GM23338 (cell line): ENCODE measurements at regions not wholly inside any gene's neighbourhood (a gene's known extent, or its start where the extent isn't known, plus 50 kb on each side); places are given as distances from the start of the nearest gene placed in this dataset.

ENCODE experiments used
- ATAC-seq: fragments of 200-7000 bp; cut with Tn5 transposase; 3 replicates; pipeline ENCODE4 v1.9.1; 2020
- DNase-seq: peaks from one replicate; pipeline ENCODE4 v3.0.0-alpha.2; 2015; ENCODE audit warnings: low spot score
- H2AFZ ChIP-seq: fragments of 200-600 bp; sonication (generic); 2 replicates; pipeline ENCODE4 v1.8.0; 2016; ENCODE audit warnings: antibody characterized with exemption, mild to moderate bottlenecking, moderate library complexity
- H3F3A ChIP-seq: fragments of 200-600 bp; sonication (generic); replicated peaks from 2 replicates; pipeline ENCODE4 v1.8.0; 2017; ENCODE audit warnings: antibody characterized with exemption, mixed run types, low read depth
- H3K27ac ChIP-seq: fragments of 200-600 bp; sonication (generic); 2 replicates; pipeline ENCODE4 v1.6.1; 2016; ENCODE audit warnings: low read depth
- H3K27me3 ChIP-seq: fragments of 200-600 bp; sonication (generic); 2 replicates; pipeline ENCODE4 v1.8.0; 2016; ENCODE audit warnings: mild to moderate bottlenecking, mixed run types, moderate library complexity; ENCODE audit not compliant: insufficient read depth
- H3K36me3 ChIP-seq: fragments of 200-600 bp; sonication (generic); 2 replicates; pipeline ENCODE4 v1.8.0; 2016; ENCODE audit warnings: mild to moderate bottlenecking; ENCODE audit not compliant: insufficient read depth
- H3K4me1 ChIP-seq: fragments of 200-600 bp; sonication (generic); 2 replicates; pipeline ENCODE4 v1.8.0; 2016; ENCODE audit warnings: mild to moderate bottlenecking, moderate library complexity; ENCODE audit not compliant: insufficient read depth
- H3K4me2 ChIP-seq: fragments of 200-600 bp; sonication (generic); 2 replicates; pipeline ENCODE4 v1.7.1; 2017; ENCODE audit warnings: mixed run types
- H3K4me3 ChIP-seq: fragments of 200-600 bp; sonication (generic); 2 replicates; pipeline ENCODE4 v1.6.1; 2016; ENCODE audit warnings: mixed run types
- H3K79me2 ChIP-seq: fragments of 200-600 bp; sonication (generic); replicated peaks from 2 replicates; pipeline ENCODE4 v1.8.0; 2017; ENCODE audit warnings: mild to moderate bottlenecking; ENCODE audit not compliant: insufficient read depth
- H3K9me2 ChIP-seq: fragments of 200-600 bp; sonication (generic); 2 replicates; pipeline ENCODE4 v1.8.0; 2017; ENCODE audit not compliant: insufficient read depth
- H4K20me1 ChIP-seq: fragments of 200-600 bp; sonication (generic); replicated peaks from 2 replicates; pipeline ENCODE4 v1.8.0; 2017; ENCODE audit warnings: mild to moderate bottlenecking; ENCODE audit not compliant: insufficient read depth
- H3K27ac Mint-ChIP-seq: 2 replicates; pipeline ENCODE4 v1.8.0; 2020; ENCODE audit warnings: inconsistent platforms, mild to moderate bottlenecking, moderate library complexity, mixed read lengths
- H3K27me3 Mint-ChIP-seq: 3 replicates; pipeline ENCODE4 v1.8.0; 2022; ENCODE audit warnings: low read depth, mild to moderate bottlenecking, moderate library complexity, mixed read lengths, inconsistent platforms; ENCODE audit not compliant: insufficient read depth, poor library complexity
- H3K36me3 Mint-ChIP-seq: 3 replicates; pipeline ENCODE4 v1.8.0; 2021; ENCODE audit warnings: low read depth, mild to moderate bottlenecking, inconsistent platforms, moderate library complexity, mixed read lengths
- H3K4me1 Mint-ChIP-seq: 3 replicates; pipeline ENCODE4 v1.8.0; 2020; ENCODE audit warnings: mild to moderate bottlenecking, inconsistent platforms, mixed read lengths
- H3K4me3 Mint-ChIP-seq: 3 replicates; pipeline ENCODE4 v1.8.0; 2021; ENCODE audit warnings: moderate library complexity, mild to moderate bottlenecking, inconsistent platforms, mixed read lengths
- H3K9me3 Mint-ChIP-seq: 3 replicates; pipeline ENCODE4 v1.8.0; 2020; ENCODE audit warnings: moderate library complexity, mild to moderate bottlenecking, inconsistent platforms, mixed read lengths
- CREB1 ChIP-seq: fragments of 250-450 bp; sonication (Bioruptor Pico); IDR thresholded peaks from 2 replicates; pipeline ENCODE4 v1.5.0; 2020; ENCODE audit warnings: low read depth, mild to moderate bottlenecking, moderate library complexity
- CTCF ChIP-seq, 2 experiments: fragments of 200-600 bp in 1 of 2; sonication (generic) in 1 of 2; conservative IDR thresholded peaks; 2 replicates each; pipeline versions ENCODE4 v1.5.1 to v1.6.1; 2016 to 2017; ENCODE audit warnings: antibody characterized with exemption in 2 of 2, low read depth in 2 of 2, mild to moderate bottlenecking in 2 of 2, moderate library complexity in 1 of 2
- ETS1 ChIP-seq: IDR thresholded peaks from 2 replicates; pipeline ENCODE4 v1.6.1; 2016; ENCODE audit warnings: antibody characterized with exemption
- EZH2 ChIP-seq: fragments of 200-600 bp; sonication (generic); IDR thresholded peaks from one replicate; pipeline ENCODE4 v1.8.0; 2017; ENCODE audit warnings: antibody characterized with exemption, mild to moderate bottlenecking, low read depth; ENCODE audit not compliant: unreplicated experiment
- EZH2phosphoT487 ChIP-seq: fragments of 200-600 bp; sonication (generic); IDR thresholded peaks from one replicate; pipeline ENCODE4 v1.8.1; 2018; ENCODE audit warnings: antibody characterized with exemption; ENCODE audit not compliant: unreplicated experiment
- JUNB ChIP-seq: IDR thresholded peaks from one replicate; pipeline ENCODE4 v1.6.1; 2016; ENCODE audit warnings: antibody characterized with exemption; ENCODE audit not compliant: unreplicated experiment
- NANOG ChIP-seq: IDR thresholded peaks from 2 replicates; pipeline ENCODE4 v1.6.1; 2016; ENCODE audit warnings: antibody characterized with exemption, borderline replicate concordance
- POLR2AphosphoS5 ChIP-seq: IDR thresholded peaks from 2 replicates; pipeline ENCODE4 v1.6.1; 2016; ENCODE audit warnings: antibody characterized with exemption, low read depth
- REST ChIP-seq: IDR thresholded peaks from one replicate; pipeline ENCODE4 v1.6.1; 2018; ENCODE audit warnings: antibody characterized with exemption; ENCODE audit not compliant: unreplicated experiment
- STAT1 ChIP-seq: IDR thresholded peaks from one replicate; pipeline ENCODE4 v1.6.1; 2016; ENCODE audit warnings: antibody characterized with exemption; ENCODE audit not compliant: unreplicated experiment
- ZNF114 ChIP-seq: fragments of 250-450 bp; sonication (Bioruptor Pico); IDR thresholded peaks from 2 replicates; pipeline ENCODE4 v1.5.0; 2020; ENCODE audit warnings: mild to moderate bottlenecking, moderate library complexity
- ZNF331 ChIP-seq: fragments of 250-450 bp; sonication (Bioruptor Pico); IDR thresholded peaks from 2 replicates; pipeline ENCODE4 v1.5.0; 2020; ENCODE audit warnings: low read depth, mild to moderate bottlenecking, moderate library complexity
- ZNF462 ChIP-seq: fragments of 250-450 bp; sonication (Bioruptor Pico); IDR thresholded peaks from 2 replicates; pipeline ENCODE4 v1.5.0; 2020; ENCODE audit warnings: mild to moderate bottlenecking, moderate library complexity

GRCh38 chr2:6079405-6079804 is 387.2 kb downstream of the SOX11 start:
- H3K36me3 Mint-ChIP-seq = peaks cover 5% of the 10 kb centered on the region; the same call in 1 of the 3 replicates
- no peaks in the 10 kb centered on the region for H3K27me3 ChIP-seq
- no peaks in the 10 kb centered on the region for H3F3A ChIP-seq
- no peak overlapping the region for H3K4me2 ChIP-seq
- H3K27ac Mint-ChIP-seq = no peak overlapping the region
- peaks cover 18% of the 10 kb centered on the region for H3K4me1 Mint-ChIP-seq
- no peak overlapping the region for H3K27ac ChIP-seq
- no peaks in the 10 kb centered on the region for H4K20me1 ChIP-seq
- peaks cover 63% of the 10 kb centered on the region for H3K9me3 Mint-ChIP-seq
- H3K27me3 Mint-ChIP-seq = peaks cover 4% of the 10 kb centered on the region
- no peaks in the 10 kb centered on the region for H3K36me3 ChIP-seq
- H3K4me1 ChIP-seq = peaks cover 7% of the 10 kb centered on the region; the same call in 1 of the 2 replicates
- H3K4me3 Mint-ChIP-seq = no peak overlapping the region
- H3K79me2 ChIP-seq = no peaks in the 10 kb centered on the region
- ATAC-seq = no peak
- DNase-seq = no peak
- no peak overlapping the region for H3K4me3 ChIP-seq
- no peaks in the 10 kb centered on the region for H3K9me2 ChIP-seq
- TF ChIP-seq EZH2 = no peak
- TF ChIP-seq CREB1 (CRISPR knock-in tag) = no peak
- no peak for TF ChIP-seq ZNF462 (CRISPR knock-in tag)
- TF ChIP-seq REST = no peak
- TF ChIP-seq JUNB = no peak
- TF ChIP-seq NANOG = no peak
- no peak for TF ChIP-seq POLR2AphosphoS5
- no peak for TF ChIP-seq EZH2phosphoT487
- no peak for TF ChIP-seq STAT1
- no peak for TF ChIP-seq ZNF114
- no peak for TF ChIP-seq CTCF (conservative IDR thresholded peaks at IDR 0.05; ENCODE audit: low read depth in 2 of 2)
- TF ChIP-seq ETS1 = no peak
- TF ChIP-seq ZNF331 (CRISPR knock-in tag) = no peak
- no peak overlapping the region for H2AFZ ChIP-seq
